AG04449 (cell line): ENCODE measurements at regions not wholly inside any gene's neighbourhood (a gene's known extent, or its start where the extent isn't known, plus 50 kb on each side); places are given as distances from the start of the nearest gene placed in this dataset.

Experiments used
- CTCF ChIA-PET: fragments of 350-600 bp; formaldehyde crosslinking; extraction: SDS; loops from one replicate; lab custom pipeline; 2021; ENCODE audit warnings: antibody characterized with exemption; lab: Yijun Ruan, JAX
- POLR2A ChIA-PET: fragments of 400-600, 350-600 bp; formaldehyde crosslinking; extraction: SDS; loops from one replicate; lab custom pipeline; 2020; ENCODE audit warnings: antibody characterized with exemption, inconsistent platforms; lab: Yijun Ruan, JAX
- DNase-seq: peaks from one replicate; pipeline ENCODE4 v3.0.0-alpha.2; 2010; ENCODE audit warnings: low read depth, low spot score
- H3K4me3 ChIP-seq: 2 replicates; pipeline ENCODE4 v1.5.1; 2011; ENCODE audit warnings: low read depth, mild to moderate bottlenecking, control low read depth, low read length
- CTCF ChIP-seq: IDR thresholded peaks from one replicate; pipeline ENCODE4 v1.5.1; 2011; ENCODE audit warnings: mild to moderate bottlenecking, moderate library complexity, low read length, control low read depth, inconsistent platforms; ENCODE audit not compliant: insufficient read depth; ENCODE audit errors: missing control alignments

- no peak overlapping the region for H3K4me3 ChIP-seq
- ChIA-PET CTCF (interaction anchor here (0.6 kb wide), 1 partner anchor 364 kb away, joined by 3 read pairs; no protein-coding TSS in a partner anchor), POLR2A (no interaction called here)
- DNase-seq, result no peak
- no peak for TF ChIP-seq CTCF
Observed at GRCh38 chr15:87408902-87409301, 847.6 kb downstream of the NTRK3 start.

- CTCF ChIA-PET, result no interaction called here
- POLR2A ChIA-PET, result no interaction called here
- no peak overlapping the region for H3K4me3 ChIP-seq
- TF ChIP-seq CTCF, result no peak
- DNase-seq, result no peak
Observed at GRCh38 chr15:87403973-87404372, 852.6 kb downstream of the NTRK3 start.

GRCh38 chr15:87401973-87402372 lies 854.6 kb downstream of the NTRK3 start:
- CTCF ChIA-PET, result no interaction called here
- no peak for DNase-seq
- no peak overlapping the region for H3K4me3 ChIP-seq
- no peak for TF ChIP-seq CTCF
- POLR2A ChIA-PET, result no interaction called here

- ChIA-PET POLR2A (no interaction called here), CTCF (no interaction called here)
- TF ChIP-seq CTCF, result no peak
- DNase-seq, result no peak
- no peak overlapping the region for H3K4me3 ChIP-seq
Observed at GRCh38 chr15:87394676-87395075, 861.9 kb downstream of the NTRK3 start.

- CTCF ChIA-PET, result no interaction called here
- no peak for TF ChIP-seq CTCF
- no peak overlapping the region for H3K4me3 ChIP-seq
- POLR2A ChIA-PET, result interaction anchor here (0.8 kb wide), 1 partner anchor 19 kb away, joined by 4 read pairs; no protein-coding TSS in a partner anchor
- no peak for DNase-seq
Observed at GRCh38 chr15:87387766-87388165, 868.8 kb downstream of the NTRK3 start.

- ChIA-PET CTCF (interaction anchor here (1.5 kb wide), 1 partner anchor 38 kb away, joined by 3 read pairs; no protein-coding TSS in a partner anchor), POLR2A (no interaction called here)
- no peak overlapping the region for H3K4me3 ChIP-seq
- DNase-seq, result no peak
- no peak for TF ChIP-seq CTCF
Observed at GRCh38 chr15:87374339-87374738, 882.2 kb downstream of the NTRK3 start.
